ENCODE measurements at regions not wholly inside any gene's neighbourhood (a gene's known extent, or its start where the extent isn't known, plus 50 kb on each side); places are given as distances from the start of the nearest gene placed in this dataset.

DNA sequence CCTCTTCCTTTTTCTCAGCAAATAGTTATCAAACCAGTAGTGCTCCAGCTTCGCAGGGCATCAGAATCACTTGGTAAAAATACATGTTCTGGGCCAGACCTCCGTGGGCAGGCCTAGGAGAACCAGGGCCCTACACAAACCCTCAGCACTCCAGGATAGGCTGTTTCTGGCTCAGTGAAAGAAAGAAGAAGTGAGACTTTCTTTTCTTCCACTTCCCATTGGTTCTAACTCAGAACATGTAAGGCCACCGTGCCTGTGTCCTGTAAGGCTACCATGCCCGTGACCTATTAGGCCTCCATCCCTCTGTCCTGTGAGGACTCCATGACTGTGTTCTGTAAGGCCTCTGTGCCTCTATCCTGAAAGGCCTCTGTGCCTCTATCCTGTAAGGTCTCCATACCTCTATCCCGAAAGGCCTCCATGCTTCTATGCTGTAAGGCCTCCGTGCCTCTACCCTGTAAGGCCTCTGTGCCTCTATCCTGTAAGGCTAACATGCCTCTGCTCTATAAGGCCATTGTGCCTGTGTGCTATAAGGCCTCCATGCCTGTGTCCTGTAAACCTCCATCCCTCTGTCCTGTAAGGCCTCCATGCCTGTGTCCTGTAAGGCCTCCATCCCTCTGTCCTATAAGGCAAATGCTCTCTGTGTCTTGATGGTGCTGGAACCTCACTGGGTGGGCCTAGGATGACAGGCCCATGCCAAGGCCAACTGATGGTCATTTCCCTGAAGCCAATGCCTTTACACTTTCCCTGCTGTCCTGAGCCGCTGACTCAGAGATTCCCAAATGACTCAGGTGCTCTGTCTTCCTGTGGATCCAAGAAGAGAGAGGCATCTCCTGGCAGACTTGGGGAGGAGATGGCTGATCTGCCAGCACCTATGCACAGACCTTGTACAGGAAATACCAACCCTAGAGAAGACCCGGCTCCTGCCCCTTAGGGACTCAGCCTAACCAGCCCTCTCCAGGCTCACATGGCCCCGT lies 96.6 kb upstream of the CACUL1 start:
- TF ChIP-seq POLR2A (IDR thresholded peaks at IDR 0.05) (no peak), POLR2AphosphoS5 (IDR thresholded peaks at IDR 0.05; ENCODE audit: insufficient read depth in 1 of 2, low read depth in 1 of 2) (no peak)
- TF ChIP-seq, protein P1, sequence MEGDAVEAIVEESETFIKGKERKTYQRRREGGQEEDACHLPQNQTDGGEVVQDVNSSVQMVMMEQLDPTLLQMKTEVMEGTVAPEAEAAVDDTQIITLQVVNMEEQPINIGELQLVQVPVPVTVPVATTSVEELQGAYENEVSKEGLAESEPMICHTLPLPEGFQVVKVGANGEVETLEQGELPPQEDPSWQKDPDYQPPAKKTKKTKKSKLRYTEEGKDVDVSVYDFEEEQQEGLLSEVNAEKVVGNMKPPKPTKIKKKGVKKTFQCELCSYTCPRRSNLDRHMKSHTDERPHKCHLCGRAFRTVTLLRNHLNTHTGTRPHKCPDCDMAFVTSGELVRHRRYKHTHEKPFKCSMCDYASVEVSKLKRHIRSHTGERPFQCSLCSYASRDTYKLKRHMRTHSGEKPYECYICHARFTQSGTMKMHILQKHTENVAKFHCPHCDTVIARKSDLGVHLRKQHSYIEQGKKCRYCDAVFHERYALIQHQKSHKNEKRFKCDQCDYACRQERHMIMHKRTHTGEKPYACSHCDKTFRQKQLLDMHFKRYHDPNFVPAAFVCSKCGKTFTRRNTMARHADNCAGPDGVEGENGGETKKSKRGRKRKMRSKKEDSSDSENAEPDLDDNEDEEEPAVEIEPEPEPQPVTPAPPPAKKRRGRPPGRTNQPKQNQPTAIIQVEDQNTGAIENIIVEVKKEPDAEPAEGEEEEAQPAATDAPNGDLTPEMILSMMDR (IDR thresholded peaks at IDR 0.05) = no peak
- Histone ChIP-seq H3K36me3 (no peaks in the 10 kb centered on the region), H3K4me1 (no peaks in the 10 kb centered on the region), H3K9me3 (no peaks in the 10 kb centered on the region), H3K4me3 (no peak overlapping the region), H3K27me3 (no peaks in the 10 kb centered on the region), H3K27ac (no peak overlapping the region)
- intact Hi-C loops (cut with DNase I) = no loop called here
- DNase-seq (ENCODE audit: extremely low spot score in 2 of 2) = no peak

- H3K36me3 ChIP-seq = no peaks in the 10 kb centered on the region
- no peak overlapping the region for H3K27ac ChIP-seq
- no peaks in the 10 kb centered on the region for H3K9me3 ChIP-seq
- no peaks in the 10 kb centered on the region for H3K27me3 ChIP-seq
- H3K4me1 ChIP-seq = no peaks in the 10 kb centered on the region
- intact Hi-C loops (cut with DNase I) = no loop called here
- peak in 1 of 2 donors; percentile 34 for DNase-seq (ENCODE audit: extremely low spot score in 2 of 2)
- no peak for TF ChIP-seq POLR2A (IDR thresholded peaks at IDR 0.05)
- TF ChIP-seq, protein P1 (IDR thresholded peaks at IDR 0.05) = no peak
- TF ChIP-seq POLR2AphosphoS5 (IDR thresholded peaks at IDR 0.05; ENCODE audit: insufficient read depth in 1 of 2, low read depth in 1 of 2) = no peak
- H3K4me3 ChIP-seq = no peak overlapping the region
Observed at GRCh38 chr10:118853916-118854315, 99.1 kb upstream of the CACUL1 start.

DNA sequence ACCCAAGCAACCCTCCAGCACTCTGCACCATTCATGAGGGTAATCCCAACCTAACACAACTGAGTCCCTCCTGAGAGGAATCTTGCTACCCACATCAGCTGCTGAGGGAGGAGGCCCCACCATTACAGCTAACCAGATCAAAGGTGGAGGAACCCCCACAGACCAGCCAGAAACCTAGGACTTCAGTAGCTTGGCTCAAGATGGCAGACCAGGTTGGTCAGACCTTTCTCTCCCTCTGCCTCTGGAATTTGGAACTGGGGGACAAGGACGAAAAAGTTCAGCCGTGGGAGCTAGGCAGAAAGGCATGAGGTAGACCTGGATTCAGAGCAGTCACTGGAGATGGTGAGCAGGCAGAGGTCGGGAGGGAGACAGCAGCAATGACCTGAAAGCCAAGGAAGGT lies 101.3 kb upstream of the CACUL1 start:
- intact Hi-C loops (cut with DNase I) = no loop called here
- H3K9me3 ChIP-seq = no peaks in the 10 kb centered on the region
- no peaks in the 10 kb centered on the region for H3K27me3 ChIP-seq
- DNase-seq (ENCODE audit: extremely low spot score in 2 of 2) = peak in 1 of 2 donors; percentile 83
- no peak overlapping the region for H3K27ac ChIP-seq
- no peak overlapping the region for H3K4me3 ChIP-seq
- TF ChIP-seq, protein P1 (IDR thresholded peaks at IDR 0.05) = no peak
- no peak for TF ChIP-seq POLR2A (IDR thresholded peaks at IDR 0.05)
- no peak for TF ChIP-seq POLR2AphosphoS5 (IDR thresholded peaks at IDR 0.05; ENCODE audit: insufficient read depth in 1 of 2, low read depth in 1 of 2)
- H3K36me3 ChIP-seq = no peaks in the 10 kb centered on the region
- no peaks in the 10 kb centered on the region for H3K4me1 ChIP-seq

GRCh38 chr10:118865998-118866693 lies 111.4 kb upstream of the CACUL1 start:
- intact Hi-C loops (cut with DNase I) = no loop called here
- Histone ChIP-seq H3K4me3 (no peak overlapping the region), H3K4me1 (peaks cover 9% of the 10 kb centered on the region), H3K27ac (no peak overlapping the region), H3K9me3 (no peaks in the 10 kb centered on the region), H3K36me3 (no peaks in the 10 kb centered on the region), H3K27me3 (no peaks in the 10 kb centered on the region)
- no peak for TF ChIP-seq POLR2A (IDR thresholded peaks at IDR 0.05)
- TF ChIP-seq POLR2AphosphoS5 (IDR thresholded peaks at IDR 0.05; ENCODE audit: insufficient read depth in 1 of 2, low read depth in 1 of 2) = no peak
- TF ChIP-seq, protein P1 (IDR thresholded peaks at IDR 0.05) = no peak
- DNase-seq (ENCODE audit: extremely low spot score in 2 of 2) = no peak
